Heart left ventricle (tissue), 16 donors: ENCODE measurements at regions not wholly inside any gene's neighbourhood (a gene's known extent, or its start where the extent isn't known, plus 50 kb on each side); places are given as distances from the start of the nearest gene placed in this dataset.
"Not testable (repeated sequence)": the region's sequence is repeated elsewhere in the genome, so short reads cannot be mapped to it uniquely, and the experiment has no call there.

ENCODE experiments used
- ATAC-seq, 4 donors: fragments of 200-7000 bp; cut with Tn5 transposase; one replicate each; pipeline ENCODE4 v1.9.1; 2020 to 2022; ENCODE audit warnings: moderate library complexity in 4 of 4, mild to moderate bottlenecking in 3 of 4, moderate number of reproducible peaks in 1 of 4
- DNase-seq, 5 donors: peaks; one replicate each; pipeline ENCODE4 v3.0.0-alpha.2; 2020
- H3K27ac ChIP-seq, 12 donors: fragments of 200-600 bp; sonication (generic) in 4 of 12; one replicate each; pipeline versions ENCODE4 v1.5.0 to v1.8.0; 2016 to 2022; ENCODE audit warnings: mild to moderate bottlenecking in 2 of 12
- H3K27me3 ChIP-seq, 9 donors: fragments of 200-600 bp; sonication (generic) in 2 of 9; one replicate each; pipeline versions ENCODE4 v1.5.1 to v1.8.0; 2016 to 2022; ENCODE audit warnings: mild to moderate bottlenecking in 3 of 9
- H3K36me3 ChIP-seq, 9 donors: fragments of 200-600 bp; sonication (generic) in 2 of 9; one replicate each; pipeline versions ENCODE4 v1.5.0 to v1.8.0; 2018 to 2022; ENCODE audit warnings: mild to moderate bottlenecking in 2 of 9
- H3K4me1 ChIP-seq, 12 donors: fragments of 200-600 bp; sonication (generic) in 4 of 12; one replicate each; pipeline versions ENCODE4 v1.5.0 to v1.8.0; 2016 to 2022; ENCODE audit warnings: mild to moderate bottlenecking in 3 of 12
- H3K4me3 ChIP-seq, 12 donors: fragments of 200-600 bp; sonication (generic) in 4 of 12; one replicate each; pipeline versions ENCODE4 v1.5.0 to v1.8.0; 2017 to 2022; ENCODE audit warnings: mild to moderate bottlenecking in 9 of 12, moderate library complexity in 4 of 12
- H3K9me3 ChIP-seq, 12 donors: fragments of 200-600 bp; sonication (generic) in 4 of 12; one replicate each; pipeline versions ENCODE4 v1.5.0 to v1.8.0; 2016 to 2022; ENCODE audit warnings: mild to moderate bottlenecking in 1 of 12
- CTCF ChIP-seq, 12 donors: fragments of 200-600 bp; sonication (generic) in 4 of 12; IDR thresholded peaks; one replicate each; pipeline versions ENCODE4 v1.5.0 to v1.8.0; 2018 to 2022; ENCODE audit warnings: antibody characterized with exemption in 12 of 12, mild to moderate bottlenecking in 5 of 12
- POLR2A ChIP-seq, 2 donors: fragments of 450-650 bp; IDR thresholded peaks; one replicate each; pipeline ENCODE4 v1.6.1; 2017; ENCODE audit warnings: antibody characterized with exemption in 2 of 2, mild to moderate bottlenecking in 2 of 2, moderate library complexity in 2 of 2
- WGBS, 4 donors: extraction: QIAGEN DNeasy Blood & Tissue Kit in 2 of 4; methylation state at CpG; one replicate each; pipeline versions ENCODE4 v1.1.5 to v1.1.7; 2013 to 2018; 5-methylcytosine and 5-hydroxymethylcytosine counted together
- intact Hi-C, 10 donors: fragments of 100-400 bp; cut with DNase I; formaldehyde crosslinking; loops; one replicate each; pipeline versions ENCODE4 v1.11.1 to v1.14.2; 2022
- donor health status: ischemic (EF 13 %, LVEDD 7.1; RV severe dilation, severe dysfunction).
- donor health status: healthy with polysubstance abuse.
- donor health status: DM: no; HTN: yes; CAD: no.
- donor health status: DM: no; HTN: no; CAD: no.
- donor health status: ischemic (EF 25% LVEDD 6.9; RV normal size, moderate dysfunction).
- donor health status: ischemic (EF 25% LVEDD 5.7; RV mildly dilated, moderate dysfunction).
- donor health status: healthy.
- donor health status: DM: yes; HTN: yes; CAD: no.
- donor health status: ischemic (EF 35%, LVEDD 5.7; RV mildly dilated, moderate dysfunction).
- donor health status: nonischemic (EF 11% LVEDD 7.7; RV severe dilation, severe dysfunction).
- donor health status: DM: yes; HTN: yes; CAD: no.
- donor health status: PGD.
- donor health status: ischemic (EF 29% LVEDD 5.4; RV normal size, mild dysfunction).
- donor health status: nonischemic (EF 23%, LVEDD 6.1; RV moderate dilation, normal function).

- no peak for TF ChIP-seq POLR2A (IDR thresholded peaks at IDR 0.05)
- TF ChIP-seq CTCF (IDR thresholded peaks at IDR 0.05) = no peak
- intact Hi-C loops = no loop called here
- Histone ChIP-seq H3K9me3 (peaks cover 0 to 11% (median 0%) of the 10 kb centered on the region in 12 donors), H3K36me3 (no peaks in the 10 kb centered on the region), H3K27ac (no peak overlapping the region), H3K27me3 (no peaks in the 10 kb centered on the region), H3K4me3 (no peak overlapping the region), H3K4me1 (no peaks in the 10 kb centered on the region)
- WGBS, 4 donors = 76 to 80% (median 79%) methylated on average over 3 of the region's 3 CpGs
- no peak for DNase-seq
- ATAC-seq = no peak
These were observed 192.9 kb upstream of the NECTIN3 start for GRCh38 chr3:110878692-110879091.

GRCh38 chr3:110881069-110881468 is 190.5 kb upstream of the NECTIN3 start:
- DNase-seq = peak in 4 of 5 donors; percentile 19 to 42 (median 24)
- Histone ChIP-seq H3K36me3 (no peaks in the 10 kb centered on the region), H3K27ac (no peak overlapping the region), H3K27me3 (no peaks in the 10 kb centered on the region), H3K4me3 (no peak overlapping the region), H3K4me1 (no peaks in the 10 kb centered on the region), H3K9me3 (no peaks in the 10 kb centered on the region)
- intact Hi-C loops = no loop called here
- WGBS, 4 donors = 30 to 51% (median 44%) methylated on average over 3 to 4 of the region's 4 CpGs
- peak in 2 of 4 donors; percentile 56 to 66 for ATAC-seq
- peak in 2 of 12 donors; percentile 6 to 29 for TF ChIP-seq CTCF (IDR thresholded peaks at IDR 0.05)
- TF ChIP-seq POLR2A (IDR thresholded peaks at IDR 0.05) = no peak

GRCh38 chr3:110886222-110886893 is 185.3 kb upstream of the NECTIN3 start:
- TF ChIP-seq POLR2A (IDR thresholded peaks at IDR 0.05) (no peak), CTCF (IDR thresholded peaks at IDR 0.05) (no peak)
- no peaks in the 10 kb centered on the region for H3K36me3 ChIP-seq
- H3K27ac ChIP-seq = no peak overlapping the region
- intact Hi-C loops = no loop called here
- H3K9me3 ChIP-seq = peaks cover 0 to 5% (median 0%) of the 10 kb centered on the region in 12 donors
- no peak overlapping the region for H3K4me3 ChIP-seq
- no peak for DNase-seq
- no peaks in the 10 kb centered on the region for H3K27me3 ChIP-seq
- no peak for ATAC-seq
- no peaks in the 10 kb centered on the region for H3K4me1 ChIP-seq
- 63 to 74% (median 66%) methylated on average over 10 of the region's 10 CpGs for WGBS, 4 donors

- TF ChIP-seq CTCF (IDR thresholded peaks at IDR 0.05) (no peak), POLR2A (IDR thresholded peaks at IDR 0.05) (no peak)
- Histone ChIP-seq H3K9me3 (peaks cover 0 to 5% (median 0%) of the 10 kb centered on the region in 12 donors), H3K27me3 (no peaks in the 10 kb centered on the region), H3K36me3 (no peaks in the 10 kb centered on the region), H3K4me3 (no peak overlapping the region), H3K27ac (no peak overlapping the region), H3K4me1 (no peaks in the 10 kb centered on the region)
- 81 to 95% (median 89%) methylated on average over 1 of the region's 1 CpG for WGBS, 4 donors
- DNase-seq (no peak), ATAC-seq (no peak)
- intact Hi-C loops = no loop called here
These were observed 184.4 kb upstream of the NECTIN3 start for GRCh38 chr3:110887176-110887575.

GRCh38 chr3:110888625-110889375 is 182.8 kb upstream of the NECTIN3 start:
- WGBS, 4 donors = 62 to 95% (median 93%) methylated on average over 28 to 31 of the region's 33 CpGs
- H3K4me1 ChIP-seq, H3K27me3 ChIP-seq, ATAC-seq, H3K36me3 ChIP-seq, H3K9me3 ChIP-seq, intact Hi-C loops, H3K27ac ChIP-seq, DNase-seq: not testable (repeated sequence)
- peak overlapping the region in 2 of 12 donors; percentile 9 to 37 for H3K4me3 ChIP-seq

GRCh38 chr3:110889376-110889699 is 182.3 kb upstream of the NECTIN3 start:
- ATAC-seq, H3K36me3 ChIP-seq, H3K27ac ChIP-seq, H3K27me3 ChIP-seq, DNase-seq, H3K4me3 ChIP-seq, H3K4me1 ChIP-seq, H3K9me3 ChIP-seq, intact Hi-C loops: not testable (repeated sequence)
- 50 to 79% (median 60%) methylated on average over 1 to 2 of the region's 3 CpGs; no CpG with 5 or more reads in 1 of the 4 donors for WGBS, 4 donors
